ENCODE measurements at regions not wholly inside any gene's neighbourhood (a gene's known extent, or its start where the extent isn't known, plus 50 kb on each side); places are given as distances from the start of the nearest gene placed in this dataset.
A peak's percentile ranks its signal among the peaks of the same experiment; 100 is the strongest.
"Not testable (repeated sequence)": the region's sequence is repeated elsewhere in the genome, so short reads cannot be mapped to it uniquely, and the experiment has no call there.

DNA sequence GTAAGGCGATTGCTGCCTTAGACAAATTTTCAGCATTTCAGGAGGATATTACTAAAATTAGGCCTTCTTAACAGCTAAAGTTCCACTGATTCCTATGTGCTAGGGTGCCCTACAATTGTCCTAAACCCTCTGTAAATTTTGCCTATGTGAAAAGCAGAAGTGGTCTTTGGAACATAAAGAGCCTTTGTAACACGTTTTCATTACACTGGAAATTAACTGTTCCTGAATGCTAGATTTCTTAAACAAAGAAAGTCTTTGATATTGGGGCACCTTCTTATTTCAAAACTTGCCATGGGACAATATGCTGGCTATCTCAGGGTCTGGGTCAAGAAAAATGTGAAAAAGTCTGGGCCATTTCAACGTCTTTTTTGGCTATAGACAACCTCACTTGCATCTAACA lies 60.4 kb upstream of the MOCS2 start:
- no peak overlapping the region for H3K27ac ChIP-seq

DNA sequence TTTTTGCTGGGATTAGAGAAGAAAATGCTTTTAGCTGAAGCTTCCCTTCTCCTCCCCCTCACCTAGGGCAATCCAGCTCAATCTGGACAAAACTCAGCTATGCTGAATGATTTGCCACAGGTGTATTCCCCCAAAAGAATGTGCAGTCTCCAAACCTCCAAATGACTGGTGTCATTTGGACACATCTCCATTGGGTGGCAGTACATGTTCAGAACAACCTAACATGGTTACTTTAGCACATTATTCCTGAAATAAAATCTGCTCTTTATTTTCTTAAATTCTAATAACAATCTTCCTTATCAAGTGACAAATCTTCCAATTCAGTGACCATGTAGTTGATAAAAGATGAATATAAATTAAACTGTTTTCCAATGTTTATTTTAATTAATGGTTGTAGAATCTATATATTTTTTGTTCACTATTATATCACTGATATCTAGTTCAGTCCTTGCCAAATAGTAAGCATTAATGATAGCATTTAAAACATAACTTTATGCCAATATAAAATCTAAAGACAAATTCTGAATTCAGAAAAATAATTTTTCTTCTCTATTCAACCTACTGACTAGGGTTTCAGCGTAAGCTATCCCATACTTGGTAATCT lies 61.3 kb upstream of the MOCS2 start:
- H3K36me3 ChIP-seq (ENCODE audit: low read depth): no peaks in the 10 kb centered on the region
- TF ChIP-seq EZH2 (IDR thresholded peaks at IDR 0.05; ENCODE audit: low read depth): no peak
- TF ChIP-seq, protein P1, sequence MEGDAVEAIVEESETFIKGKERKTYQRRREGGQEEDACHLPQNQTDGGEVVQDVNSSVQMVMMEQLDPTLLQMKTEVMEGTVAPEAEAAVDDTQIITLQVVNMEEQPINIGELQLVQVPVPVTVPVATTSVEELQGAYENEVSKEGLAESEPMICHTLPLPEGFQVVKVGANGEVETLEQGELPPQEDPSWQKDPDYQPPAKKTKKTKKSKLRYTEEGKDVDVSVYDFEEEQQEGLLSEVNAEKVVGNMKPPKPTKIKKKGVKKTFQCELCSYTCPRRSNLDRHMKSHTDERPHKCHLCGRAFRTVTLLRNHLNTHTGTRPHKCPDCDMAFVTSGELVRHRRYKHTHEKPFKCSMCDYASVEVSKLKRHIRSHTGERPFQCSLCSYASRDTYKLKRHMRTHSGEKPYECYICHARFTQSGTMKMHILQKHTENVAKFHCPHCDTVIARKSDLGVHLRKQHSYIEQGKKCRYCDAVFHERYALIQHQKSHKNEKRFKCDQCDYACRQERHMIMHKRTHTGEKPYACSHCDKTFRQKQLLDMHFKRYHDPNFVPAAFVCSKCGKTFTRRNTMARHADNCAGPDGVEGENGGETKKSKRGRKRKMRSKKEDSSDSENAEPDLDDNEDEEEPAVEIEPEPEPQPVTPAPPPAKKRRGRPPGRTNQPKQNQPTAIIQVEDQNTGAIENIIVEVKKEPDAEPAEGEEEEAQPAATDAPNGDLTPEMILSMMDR (conservative IDR thresholded peaks at IDR 0.05): peak; percentile 81
- peak in 1 of 2 experiments; percentile 11 for DNase-seq
- no peak overlapping the region for H3K27ac ChIP-seq
- H4K20me1 ChIP-seq (ENCODE audit: insufficient read depth): no peaks in the 10 kb centered on the region
- H3F3A ChIP-seq (ENCODE audit: insufficient read depth, low read depth): no peaks in the 10 kb centered on the region
- no TSS peak for BruUV-seq (replicated peaks)
- H3K9me2 ChIP-seq (ENCODE audit: insufficient read depth): no peaks in the 10 kb centered on the region
- no peaks in the 10 kb centered on the region for H3K79me2 ChIP-seq (ENCODE audit: low read depth)
- H3K27me3 ChIP-seq (ENCODE audit: insufficient read depth, low read depth): no peaks in the 10 kb centered on the region
- CTCF ChIA-PET: interaction anchor here (0.6 kb wide), 1 partner anchor 382 kb away, joined by 6 read pairs; no protein-coding TSS in a partner anchor
- intact Hi-C loops (cut with micrococcal nuclease; ENCODE audit: unreplicated experiment): loop anchor here (1.0 to 5.0 kb wide), 4 partner anchors 81 to 1046 kb away; no protein-coding TSS in a partner anchor
- no peak overlapping the region for H2AFZ ChIP-seq
- H3K4me1 ChIP-seq (replicated peaks; ENCODE audit: insufficient read depth): no peaks in the 10 kb centered on the region
- H3K4me2 ChIP-seq: no peak overlapping the region
- POLR2A ChIA-PET (ENCODE audit: unreplicated experiment): interaction anchor here (0.7 kb wide), 1 partner anchor 75 kb away, joined by 5 read pairs; no protein-coding TSS in a partner anchor
- 0 out of 2 replicates have a peak, but pooled peaks cover 4% of the 10 kb centered on the region for H3K9me3 ChIP-seq (ENCODE audit: insufficient read depth, low read depth)
- H3K4me3 ChIP-seq: no peak overlapping the region

More for the DNA sequence above, 60.4 kb upstream of the MOCS2 start:
- no peak overlapping the region for H2AFZ ChIP-seq
- CTCF ChIA-PET: no interaction called here
- H3K36me3 ChIP-seq (ENCODE audit: low read depth): no peaks in the 10 kb centered on the region
- H3K79me2 ChIP-seq (ENCODE audit: low read depth): no peaks in the 10 kb centered on the region
- H3F3A ChIP-seq (ENCODE audit: insufficient read depth, low read depth): no peaks in the 10 kb centered on the region
- no peak for TF ChIP-seq EZH2 (IDR thresholded peaks at IDR 0.05; ENCODE audit: low read depth)
- TF ChIP-seq, protein P1 (conservative IDR thresholded peaks at IDR 0.05): no peak
- H3K4me2 ChIP-seq: no peak overlapping the region
- no peaks in the 10 kb centered on the region for H4K20me1 ChIP-seq (ENCODE audit: insufficient read depth)
- no peaks in the 10 kb centered on the region for H3K27me3 ChIP-seq (ENCODE audit: insufficient read depth, low read depth)
- no peaks in the 10 kb centered on the region for H3K9me2 ChIP-seq (ENCODE audit: insufficient read depth)
- no peaks in the 10 kb centered on the region for H3K4me1 ChIP-seq (replicated peaks; ENCODE audit: insufficient read depth)
- POLR2A ChIA-PET (ENCODE audit: unreplicated experiment): no interaction called here
- H3K9me3 ChIP-seq (ENCODE audit: insufficient read depth, low read depth): no peaks in the 10 kb centered on the region
- no peak overlapping the region for H3K4me3 ChIP-seq
- intact Hi-C loops (cut with micrococcal nuclease; ENCODE audit: unreplicated experiment): loop anchor here (1.0 to 5.0 kb wide), 4 partner anchors 82 to 1047 kb away; no protein-coding TSS in a partner anchor
- BruUV-seq (replicated peaks): no TSS peak
- DNase-seq: no peak

DNA sequence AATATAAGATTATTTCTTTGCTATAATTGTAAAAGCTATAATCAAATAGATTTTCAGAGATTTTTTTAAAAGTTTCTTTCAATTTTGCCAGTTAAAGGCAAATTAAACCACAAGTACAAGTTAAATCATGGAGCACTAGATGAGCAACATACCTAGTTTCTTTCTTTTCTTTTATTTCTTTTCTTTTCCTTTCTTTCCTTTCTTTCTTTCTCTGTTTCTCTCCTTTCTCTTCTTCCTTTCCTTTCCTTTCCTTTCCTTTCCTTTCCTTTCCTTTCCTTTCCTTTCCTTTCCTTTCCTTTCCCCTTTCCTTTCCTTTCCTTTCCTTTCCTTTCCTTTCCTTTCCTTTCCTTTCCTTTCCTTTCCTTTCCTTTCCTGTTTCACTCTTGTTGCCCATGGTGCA lies 62.5 kb upstream of the MOCS2 start:
- H3K27ac ChIP-seq; H3K4me2 ChIP-seq; H3K79me2 ChIP-seq (ENCODE audit: low read depth); H3K9me3 ChIP-seq (ENCODE audit: insufficient read depth, low read depth); H3K27me3 ChIP-seq (ENCODE audit: insufficient read depth, low read depth); BruUV-seq (replicated peaks); H3K4me3 ChIP-seq; H3K36me3 ChIP-seq (ENCODE audit: low read depth); H3K9me2 ChIP-seq (ENCODE audit: insufficient read depth); CTCF ChIA-PET; H3F3A ChIP-seq (ENCODE audit: insufficient read depth, low read depth); POLR2A ChIA-PET (ENCODE audit: unreplicated experiment); DNase-seq; H2AFZ ChIP-seq; H3K4me1 ChIP-seq (replicated peaks; ENCODE audit: insufficient read depth); H4K20me1 ChIP-seq (ENCODE audit: insufficient read depth): not testable (repeated sequence)
- intact Hi-C loops (cut with micrococcal nuclease; ENCODE audit: unreplicated experiment): loop anchor here (5.0 kb wide), 3 partner anchors 80 to 1045 kb away; no protein-coding TSS in a partner anchor

Data from PC-9 (cell line).